Duodenal mucosa (tissue), 2 donors: ENCODE measurements at regions not wholly inside any gene's neighbourhood (a gene's known extent, or its start where the extent isn't known, plus 50 kb on each side); places are given as distances from the start of the nearest gene placed in this dataset.

Experiments
- H3K27ac ChIP-seq: one replicate; pipeline ENCODE4 v1.7.0; 2013; ENCODE audit warnings: low read depth, low read length
- H3K27me3 ChIP-seq, 2 donors: one replicate each; pipeline ENCODE4 v1.7.0; 2013; ENCODE audit warnings: low read length in 2 of 2, control low read depth in 1 of 2; ENCODE audit not compliant: insufficient read depth in 2 of 2, control insufficient read depth in 1 of 2
- H3K36me3 ChIP-seq, 2 donors: one replicate each; pipeline ENCODE4 v1.7.0; 2013; ENCODE audit warnings: low read length in 2 of 2, control low read depth in 1 of 2; ENCODE audit not compliant: insufficient read depth in 2 of 2, control insufficient read depth in 1 of 2
- H3K4me1 ChIP-seq, 2 donors: one replicate each; pipeline ENCODE4 v1.7.0; 2013; ENCODE audit warnings: low read length in 2 of 2, control low read depth in 1 of 2; ENCODE audit not compliant: insufficient read depth in 2 of 2, control insufficient read depth in 1 of 2
- H3K4me3 ChIP-seq, 2 donors: one replicate each; pipeline ENCODE4 v1.7.0; 2013; ENCODE audit warnings: low read length in 2 of 2, low read depth in 1 of 2
- H3K9ac ChIP-seq, 2 donors: one replicate each; pipeline ENCODE4 v1.7.0; 2013; ENCODE audit warnings: low read length in 2 of 2, low read depth in 1 of 2
- H3K9me3 ChIP-seq, 2 donors: one replicate each; pipeline ENCODE4 v1.7.0; 2013; ENCODE audit warnings: low read length in 2 of 2, control low read depth in 1 of 2; ENCODE audit not compliant: control insufficient read depth in 1 of 2

GRCh38 chr6:105838171-105838570 is 248.0 kb upstream of the PRDM1 start:
- H3K4me1 ChIP-seq = no peaks in the 10 kb centered on the region
- no peaks in the 10 kb centered on the region for H3K27me3 ChIP-seq
- no peaks in the 10 kb centered on the region for H3K36me3 ChIP-seq
- no peak overlapping the region for H3K9ac ChIP-seq
- H3K9me3 ChIP-seq = no peaks in the 10 kb centered on the region
- H3K27ac ChIP-seq = no peak overlapping the region
- no peak overlapping the region for H3K4me3 ChIP-seq

DNA sequence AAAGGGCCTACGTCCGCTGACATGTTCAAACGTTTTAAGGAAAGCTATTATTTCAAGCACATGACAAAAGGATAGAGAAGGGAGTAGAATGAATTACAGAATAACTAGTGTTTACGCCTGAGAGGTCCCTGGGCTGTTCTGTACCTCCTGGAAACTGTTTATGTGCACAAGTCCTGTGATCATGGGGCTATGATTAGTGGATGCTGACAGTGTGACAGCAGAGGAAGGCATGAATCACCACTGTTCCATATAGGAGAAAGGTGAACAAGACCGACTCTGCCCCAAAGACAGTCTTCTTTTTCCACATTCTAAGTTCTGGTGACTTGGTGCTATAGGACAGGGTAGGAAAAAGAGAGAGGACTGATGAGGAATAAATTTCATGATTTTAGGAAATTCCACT is 249.2 kb upstream of the PRDM1 start:
- H3K9ac ChIP-seq = no peak overlapping the region
- no peaks in the 10 kb centered on the region for H3K9me3 ChIP-seq
- no peak overlapping the region for H3K4me3 ChIP-seq
- no peaks in the 10 kb centered on the region for H3K4me1 ChIP-seq
- no peaks in the 10 kb centered on the region for H3K36me3 ChIP-seq
- H3K27ac ChIP-seq = no peak overlapping the region
- H3K27me3 ChIP-seq = no peaks in the 10 kb centered on the region

- H3K9me3 ChIP-seq = no peaks in the 10 kb centered on the region
- no peak overlapping the region for H3K4me3 ChIP-seq
- no peak overlapping the region for H3K27ac ChIP-seq
- no peaks in the 10 kb centered on the region for H3K27me3 ChIP-seq
- H3K9ac ChIP-seq = no peak overlapping the region
- H3K36me3 ChIP-seq = no peaks in the 10 kb centered on the region
- H3K4me1 ChIP-seq = no peaks in the 10 kb centered on the region
Observed at GRCh38 chr6:105836379-105836778, 249.8 kb upstream of the PRDM1 start.

DNA sequence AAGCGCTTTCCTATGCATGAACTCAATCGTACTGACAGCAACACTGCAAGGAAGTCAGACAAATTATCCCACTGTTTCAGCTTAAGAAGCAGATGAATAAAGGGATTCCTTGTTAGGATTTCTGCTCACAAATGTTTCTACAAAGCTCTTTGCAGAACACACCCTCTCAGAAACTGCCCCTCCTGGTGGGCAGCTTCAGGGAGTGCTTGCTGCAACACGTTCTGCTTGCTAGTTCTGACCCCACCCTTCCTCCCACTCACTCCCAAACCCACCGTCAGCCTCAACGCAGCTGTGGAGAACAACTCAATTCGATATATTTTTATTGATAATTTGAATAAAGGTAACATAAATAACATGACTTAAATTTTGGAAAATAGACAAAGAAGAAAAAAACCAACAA is 250.8 kb upstream of the PRDM1 start:
- no peak overlapping the region for H3K4me3 ChIP-seq
- no peaks in the 10 kb centered on the region for H3K27me3 ChIP-seq
- no peak overlapping the region for H3K9ac ChIP-seq
- H3K9me3 ChIP-seq = no peaks in the 10 kb centered on the region
- H3K27ac ChIP-seq = no peak overlapping the region
- no peaks in the 10 kb centered on the region for H3K36me3 ChIP-seq
- no peaks in the 10 kb centered on the region for H3K4me1 ChIP-seq

DNA sequence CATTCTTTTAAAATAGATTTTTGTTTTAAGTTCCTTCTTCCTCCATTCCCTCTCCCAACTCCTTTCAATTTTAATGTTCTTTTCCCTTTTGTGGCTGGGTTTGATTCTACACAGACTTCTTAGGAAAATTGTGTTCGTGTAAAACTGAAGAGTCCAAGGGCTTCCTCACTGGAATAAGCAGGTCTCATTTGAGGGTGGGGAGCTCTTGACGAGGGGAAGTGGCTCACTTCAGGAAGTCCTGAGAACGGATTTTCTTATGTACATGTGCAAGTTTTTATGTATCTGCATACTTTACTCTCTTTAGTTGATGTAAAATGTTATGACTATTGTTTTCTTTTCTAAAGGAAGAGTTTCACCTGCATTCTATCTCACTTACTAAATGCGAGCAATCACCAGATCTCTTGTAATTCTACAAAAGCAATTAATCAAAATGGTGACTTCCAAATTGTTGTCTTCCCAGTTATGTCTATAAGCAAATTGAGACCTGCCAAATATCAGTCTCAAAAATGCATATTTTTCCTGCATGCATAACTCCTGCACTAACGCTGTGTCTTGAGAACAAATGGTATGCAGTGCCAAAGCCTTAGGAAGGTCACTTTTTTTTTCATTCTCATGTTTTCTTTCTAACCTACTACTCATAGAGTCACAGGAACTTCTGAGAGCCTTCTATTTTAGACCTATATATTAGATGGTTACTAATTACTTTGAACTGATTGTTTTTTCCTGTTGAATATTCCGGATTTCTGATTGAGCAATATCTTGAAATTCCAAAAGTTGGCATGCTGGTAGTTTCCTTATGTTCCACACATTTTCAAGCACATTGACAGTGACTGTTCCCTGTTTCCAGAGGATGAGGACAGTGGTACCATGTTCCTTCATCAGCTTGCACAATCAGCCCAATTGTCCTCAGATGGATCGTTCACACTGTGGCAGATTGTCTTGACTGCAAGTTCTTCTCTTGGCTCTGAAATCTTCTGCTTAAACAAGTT is 251.9 kb upstream of the PRDM1 start:
- H3K9ac ChIP-seq = no peak overlapping the region
- no peaks in the 10 kb centered on the region for H3K9me3 ChIP-seq
- no peaks in the 10 kb centered on the region for H3K36me3 ChIP-seq
- H3K27me3 ChIP-seq = no peaks in the 10 kb centered on the region
- no peak overlapping the region for H3K27ac ChIP-seq
- no peak overlapping the region for H3K4me3 ChIP-seq
- H3K4me1 ChIP-seq = no peaks in the 10 kb centered on the region

- Histone ChIP-seq H3K9me3 (no peaks in the 10 kb centered on the region), H3K4me3 (no peak overlapping the region), H3K4me1 (no peaks in the 10 kb centered on the region), H3K36me3 (no peaks in the 10 kb centered on the region), H3K27me3 (no peaks in the 10 kb centered on the region), H3K9ac (no peak overlapping the region), H3K27ac (no peak overlapping the region)
Observed at GRCh38 chr6:105832313-105832761, 253.8 kb upstream of the PRDM1 start.

- Histone ChIP-seq H3K4me3 (no peak overlapping the region), H3K9me3 (no peaks in the 10 kb centered on the region), H3K27ac (no peak overlapping the region), H3K36me3 (no peaks in the 10 kb centered on the region), H3K9ac (no peak overlapping the region), H3K4me1 (no peaks in the 10 kb centered on the region), H3K27me3 (no peaks in the 10 kb centered on the region)
Observed at GRCh38 chr6:105831311-105832097, 254.6 kb upstream of the PRDM1 start.

GRCh38 chr6:105825210-105825609 is 260.9 kb upstream of the PRDM1 start:
- Histone ChIP-seq H3K4me1 (no peaks in the 10 kb centered on the region), H3K27ac (no peak overlapping the region), H3K36me3 (no peaks in the 10 kb centered on the region), H3K9me3 (no peaks in the 10 kb centered on the region), H3K4me3 (no peak overlapping the region), H3K27me3 (no peaks in the 10 kb centered on the region), H3K9ac (no peak overlapping the region)

DNA sequence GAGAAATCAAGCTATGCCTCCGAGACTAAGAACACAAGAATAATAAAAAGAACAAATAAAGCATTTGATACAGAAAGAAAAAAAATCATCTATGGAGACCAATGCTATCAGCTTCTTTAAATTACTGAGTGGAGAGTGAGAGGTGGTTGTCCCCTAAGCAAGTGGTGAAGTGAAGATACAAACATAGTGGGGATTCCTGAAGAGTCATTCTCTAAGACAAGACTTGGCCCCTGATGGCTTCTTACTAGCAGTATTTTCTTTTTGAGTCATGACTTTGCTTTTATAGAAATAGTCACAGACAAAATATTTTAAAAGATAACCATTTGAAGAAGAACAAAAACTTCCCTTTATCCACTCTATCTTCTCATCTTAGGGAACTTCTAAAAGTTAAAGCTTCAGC is 261.4 kb upstream of the PRDM1 start:
- Histone ChIP-seq H3K4me3 (no peak overlapping the region), H3K9ac (no peak overlapping the region), H3K27ac (no peak overlapping the region), H3K9me3 (no peaks in the 10 kb centered on the region), H3K27me3 (no peaks in the 10 kb centered on the region), H3K36me3 (no peaks in the 10 kb centered on the region), H3K4me1 (no peaks in the 10 kb centered on the region)

GRCh38 chr6:105821777-105822176 is 264.4 kb upstream of the PRDM1 start:
- Histone ChIP-seq H3K36me3 (no peaks in the 10 kb centered on the region), H3K9ac (no peak overlapping the region), H3K4me1 (no peaks in the 10 kb centered on the region), H3K27me3 (no peaks in the 10 kb centered on the region), H3K9me3 (no peaks in the 10 kb centered on the region), H3K4me3 (no peak overlapping the region), H3K27ac (no peak overlapping the region)
